IMR-90 (cell line): ENCODE measurements at regions not wholly inside any gene's neighbourhood (a gene's known extent, or its start where the extent isn't known, plus 50 kb on each side); places are given as distances from the start of the nearest gene placed in this dataset.

Source experiments
- ATAC-seq: fragments of 200-7000 bp; cut with Tn5 transposase; 2 replicates; pipeline ENCODE4 v1.9.1; 2020; ENCODE audit warnings: low read depth, mild to moderate bottlenecking, moderate library complexity
- BruUV-seq: library from RNA; stranded (reverse); fragments of 400-500 nt; replicated peaks from 2 replicates; lab custom pipeline; 2021; lab: Mats Ljungman, UMichigan
- CTCF ChIA-PET: fragments of 300-600 bp; formaldehyde crosslinking; extraction: SDS; loops from one replicate; lab custom pipeline; 2021; ENCODE audit warnings: antibody characterized with exemption; lab: Yijun Ruan, JAX
- POLR2A ChIA-PET: fragments of 300-600 bp; sonication (Branson Sonifier 250); formaldehyde crosslinking; loops from one replicate; lab custom pipeline; 2022; ENCODE audit warnings: antibody characterized with exemption; ENCODE audit not compliant: unreplicated experiment; lab: Charles Lee
- DNase-seq: peaks from one replicate; pipeline ENCODE4 v3.0.0; 2013
- H2AFZ ChIP-seq: replicated peaks from 2 replicates; pipeline ENCODE3; 2013; ENCODE audit warnings: low read length, mild to moderate bottlenecking; ENCODE audit not compliant: poor library complexity
- H2AK5ac ChIP-seq: 2 replicates; pipeline ENCODE4 v1.6.1; 2013; ENCODE audit warnings: low read depth, low read length, inconsistent platforms
- H2AK9ac ChIP-seq: replicated peaks from 2 replicates; pipeline ENCODE3; 2013; ENCODE audit warnings: mild to moderate bottlenecking, low read depth, low read length, moderate library complexity; ENCODE audit not compliant: poor library complexity
- H2BK120ac ChIP-seq: 2 replicates; pipeline ENCODE4 v1.6.1; 2013; ENCODE audit warnings: low read depth, low read length, inconsistent platforms
- H2BK15ac ChIP-seq: 3 replicates; pipeline ENCODE4 v1.6.1; 2013; ENCODE audit warnings: low read depth, low read length, inconsistent platforms
- H2BK20ac ChIP-seq: 2 replicates; pipeline ENCODE4 v1.6.1; 2013; ENCODE audit warnings: low read depth, mild to moderate bottlenecking, inconsistent platforms, low read length, moderate library complexity
- H2BK5ac ChIP-seq: 2 replicates; pipeline ENCODE4 v1.6.1; 2013; ENCODE audit warnings: mild to moderate bottlenecking, low read depth, low read length, inconsistent platforms; ENCODE audit not compliant: poor library complexity, severe bottlenecking
- H3K14ac ChIP-seq: replicated peaks from 2 replicates; pipeline ENCODE4 v1.6.1; 2013; ENCODE audit warnings: low read depth, low read length, inconsistent platforms
- H3K18ac ChIP-seq: 2 replicates; pipeline ENCODE4 v1.6.1; 2013; ENCODE audit warnings: low read depth, low read length, control low read depth
- H3K23ac ChIP-seq: 2 replicates; pipeline ENCODE4 v1.6.1; 2013; ENCODE audit warnings: low read depth, low read length, inconsistent platforms
- H3K27ac ChIP-seq: 2 replicates; pipeline ENCODE4 v1.5.1; 2013; ENCODE audit warnings: mild to moderate bottlenecking, control low read depth, low read length; ENCODE audit not compliant: insufficient read depth
- H3K27me3 ChIP-seq: 2 replicates; pipeline ENCODE4 v1.6.1; 2013; ENCODE audit warnings: low read length; ENCODE audit not compliant: control insufficient read depth, insufficient read depth
- H3K36me3 ChIP-seq: 2 replicates; pipeline ENCODE4 v1.6.1; 2013; ENCODE audit warnings: low read length, mixed read lengths; ENCODE audit not compliant: control insufficient read depth, insufficient read depth
- H3K4ac ChIP-seq: 2 replicates; pipeline ENCODE4 v1.6.1; 2013; ENCODE audit warnings: low read depth, low read length, inconsistent platforms
- H3K4me1 ChIP-seq: 2 replicates; pipeline ENCODE4 v1.6.1; 2013; ENCODE audit warnings: low read length, mixed read lengths; ENCODE audit not compliant: control insufficient read depth, insufficient read depth
- H3K4me2 ChIP-seq: 2 replicates; pipeline ENCODE4 v1.6.1; 2013; ENCODE audit warnings: low read depth, mild to moderate bottlenecking, control low read depth, low read length, moderate library complexity
- H3K4me3 ChIP-seq: 2 replicates; pipeline ENCODE4 v1.5.1; 2013; ENCODE audit warnings: low read depth, mild to moderate bottlenecking, control low read depth, low read length, moderate library complexity; ENCODE audit not compliant: insufficient read depth
- H3K56ac ChIP-seq: 2 replicates; pipeline ENCODE4 v1.6.1; 2013; ENCODE audit warnings: low read length, inconsistent platforms; ENCODE audit not compliant: insufficient read depth; ENCODE audit errors: extremely low read depth
- H3K79me1 ChIP-seq, 2 experiments: 2 replicates each; pipeline ENCODE4 v1.6.1; 2013; ENCODE audit warnings: low read length in 2 of 2, inconsistent platforms in 1 of 2, low read depth in 1 of 2
- H3K9ac ChIP-seq: 2 replicates; pipeline ENCODE4 v1.6.1; 2013; ENCODE audit warnings: low read depth, low read length, control low read depth
- H3K9me1 ChIP-seq: 2 replicates; pipeline ENCODE4 v1.6.1; 2013; ENCODE audit warnings: low read length, inconsistent platforms; ENCODE audit not compliant: insufficient read depth
- H3K9me3 ChIP-seq: 2 replicates; pipeline ENCODE4 v1.6.1; 2013; ENCODE audit warnings: low read length; ENCODE audit not compliant: control insufficient read depth, insufficient read depth
- H4K20me1 ChIP-seq: 2 replicates; pipeline ENCODE4 v1.6.1; 2013; ENCODE audit warnings: low read length, inconsistent platforms; ENCODE audit not compliant: insufficient read depth
- H4K5ac ChIP-seq: 2 replicates; pipeline ENCODE4 v1.6.1; 2013; ENCODE audit warnings: mild to moderate bottlenecking, low read depth, low read length, control low read depth
- H4K8ac ChIP-seq, 2 experiments: 2 replicates each; pipeline ENCODE4 v1.6.1; 2013; ENCODE audit warnings: low read depth in 2 of 2, low read length in 2 of 2, control low read depth in 1 of 2, inconsistent platforms in 1 of 2
- H4K91ac ChIP-seq: 2 replicates; pipeline ENCODE4 v1.6.1; 2013; ENCODE audit warnings: low read depth, low read length, inconsistent platforms; ENCODE audit not compliant: insufficient read depth
- BHLHE40 ChIP-seq: fragments of 150-350 bp; IDR thresholded peaks from 2 replicates; pipeline ENCODE4 v1.6.1; 2016; ENCODE audit warnings: mild to moderate bottlenecking, low read depth, low read length
- CEBPB ChIP-seq: IDR thresholded peaks from 2 replicates; pipeline ENCODE4 v1.6.1; 2012; ENCODE audit warnings: low read depth, low read length, improper control_type of control experiment
- CHD1 ChIP-seq: IDR thresholded peaks from 2 replicates; pipeline ENCODE4 v1.6.1; 2012; ENCODE audit warnings: low read depth, low read length, improper control_type of control experiment
- CTCF ChIP-seq: conservative IDR thresholded peaks from 2 replicates; pipeline ENCODE4 v1.5.1; 2012; ENCODE audit warnings: mild to moderate bottlenecking, low read depth, low read length, improper control_type of control experiment
- ELK1 ChIP-seq: fragments of 150-350 bp; IDR thresholded peaks from 2 replicates; pipeline ENCODE4 v1.6.1; 2016; ENCODE audit warnings: low read depth, mild to moderate bottlenecking, low read length, moderate library complexity, borderline replicate concordance
- FOS ChIP-seq: fragments of 150-350 bp; IDR thresholded peaks from 2 replicates; pipeline ENCODE4 v1.6.1; 2016; ENCODE audit warnings: low read depth, low read length
- MAFK ChIP-seq: IDR thresholded peaks from 2 replicates; pipeline ENCODE4 v1.6.1; 2012; ENCODE audit warnings: low read depth, low read length, improper control_type of control experiment
- MAZ ChIP-seq: IDR thresholded peaks from 2 replicates; pipeline ENCODE4 v1.6.1; 2012; ENCODE audit warnings: low read depth, mild to moderate bottlenecking, low read length, improper control_type of control experiment, moderate library complexity, borderline replicate concordance
- MXI1 ChIP-seq: IDR thresholded peaks from 2 replicates; pipeline ENCODE4 v1.6.1; 2012; ENCODE audit warnings: low read depth, mild to moderate bottlenecking, low read length, moderate library complexity, borderline replicate concordance
- POLR2A ChIP-seq: IDR thresholded peaks from 2 replicates; pipeline ENCODE4 v1.6.1; 2012; ENCODE audit warnings: mild to moderate bottlenecking, low read depth, low read length
- RAD21 ChIP-seq: IDR thresholded peaks from 2 replicates; pipeline ENCODE4 v1.6.1; 2012; ENCODE audit warnings: low read length, improper control_type of control experiment
- RCOR1 ChIP-seq: IDR thresholded peaks from 2 replicates; pipeline ENCODE4 v1.6.1; 2012; ENCODE audit warnings: mild to moderate bottlenecking, low read length, improper control_type of control experiment; ENCODE audit not compliant: insufficient replicate concordance
- RFX5 ChIP-seq: IDR thresholded peaks from 2 replicates; pipeline ENCODE4 v1.8.0; 2012; ENCODE audit warnings: low read depth, mild to moderate bottlenecking, low read length, moderate library complexity
- SMC3 ChIP-seq: fragments of 150-350 bp; IDR thresholded peaks from 2 replicates; pipeline ENCODE4 v1.6.1; 2016; ENCODE audit warnings: low read depth, mild to moderate bottlenecking, antibody characterized with exemption, low read length, moderate library complexity
- USF2 ChIP-seq: fragments of 150-350 bp; IDR thresholded peaks from 2 replicates; pipeline ENCODE4 v1.6.1; 2017; ENCODE audit warnings: mild to moderate bottlenecking, antibody characterized with exemption, low read length, low read depth
- WGBS, 2 experiments: methylation state at CpG; one replicate each; pipeline versions ENCODE4 v1.1.5 to v1.1.7; 2013; ENCODE audit warnings: missing lambda C conversion rate in 2 of 2; ENCODE audit not compliant: insufficient read length in 1 of 2; ENCODE audit errors: extremely low coverage in 2 of 2; 5-methylcytosine and 5-hydroxymethylcytosine counted together
- dilution Hi-C: fragments of 300-500 bp; cut with HindIII; formaldehyde crosslinking; loops from one replicate; pipeline ENCODE4 v1.14.3; 2018; ENCODE audit warnings: low sequenced_read_pairs; ENCODE audit not compliant: unreplicated experiment
- in situ Hi-C: fragments of 300-500 bp; cut with MboI; formaldehyde crosslinking; loops from 3 replicates; pipeline ENCODE4 v1.14.3; 2019; ENCODE audit warnings: low sequenced_read_pairs, inconsistent platforms, mixed read lengths
- intact Hi-C: fragments of 100-400 bp; cut with micrococcal nuclease; formaldehyde crosslinking; loops from 2 replicates; pipeline ENCODE4 v1.10.0; 2022

GRCh38 chr3:34020726-34021680 lies 222.6 kb downstream of the PDCD6IP start:
- no peak for ATAC-seq
- no peak for DNase-seq
- TF ChIP-seq POLR2A: no peak
- no peak for TF ChIP-seq RFX5
- TF ChIP-seq RAD21: no peak
- no peak for TF ChIP-seq MAZ
- TF ChIP-seq CHD1: no peak
- no peak for TF ChIP-seq SMC3
- no peak for TF ChIP-seq RCOR1
- no peak for TF ChIP-seq CEBPB
- TF ChIP-seq ELK1: no peak
- TF ChIP-seq FOS: no peak
- TF ChIP-seq MAFK: no peak
- no peak for TF ChIP-seq USF2
- TF ChIP-seq CTCF: no peak
- TF ChIP-seq BHLHE40: no peak
- no peak for TF ChIP-seq MXI1

More at GRCh38 chr3:34020726-34021680, 222.6 kb downstream of the PDCD6IP start:
- H3K4me1 ChIP-seq: 0 out of 2 replicates have a peak, but pooled peaks cover 2% of the 10 kb centered on the region
- no peaks in the 10 kb centered on the region for H3K9me3 ChIP-seq
- H3K27ac ChIP-seq: no peak overlapping the region
- no peak overlapping the region for H3K56ac ChIP-seq
- CTCF ChIA-PET: no interaction called here
- no peaks in the 10 kb centered on the region for H4K20me1 ChIP-seq
- H4K5ac ChIP-seq: no peak overlapping the region
- 92% methylated on average over 2 of the region's 8 CpGs; no CpG with 5 or more reads in 1 of the 2 experiments for WGBS, 2 experiments
- H3K18ac ChIP-seq: no peak overlapping the region
- no peak overlapping the region for H3K23ac ChIP-seq
- no TSS peak for BruUV-seq
- H3K14ac ChIP-seq: no peak overlapping the region
- no peak overlapping the region for H2AK5ac ChIP-seq
- H4K8ac ChIP-seq: no peak overlapping the region
- H3K4me2 ChIP-seq: no peak overlapping the region
- no peaks in the 10 kb centered on the region for H3K79me1 ChIP-seq
- no peaks in the 10 kb centered on the region for H3K27me3 ChIP-seq
- H2BK20ac ChIP-seq: no peak overlapping the region
- H4K91ac ChIP-seq: no peak overlapping the region
- peaks cover 5% of the 10 kb centered on the region; the same call in 1 of the 2 replicates for H3K9me1 ChIP-seq
- H3K4me3 ChIP-seq: no peak overlapping the region
- no peak overlapping the region for H3K4ac ChIP-seq
- intact Hi-C loops (no loop called here), dilution Hi-C loops (no loop called here), in situ Hi-C loops (no loop called here)
- H2BK15ac ChIP-seq: no peak overlapping the region
- no peak overlapping the region for H2BK120ac ChIP-seq
- H3K36me3 ChIP-seq: no peaks in the 10 kb centered on the region
- no peak overlapping the region for H2BK5ac ChIP-seq
- H2AK9ac ChIP-seq: no peak overlapping the region
- no peak overlapping the region for H3K9ac ChIP-seq
- POLR2A ChIA-PET: no interaction called here
- no peak overlapping the region for H2AFZ ChIP-seq
